H1 (cell line): ENCODE measurements at regions not wholly inside any gene's neighbourhood (a gene's known extent, or its start where the extent isn't known, plus 50 kb on each side); places are given as distances from the start of the nearest gene placed in this dataset.

Source experiments
- CTCF ChIA-PET: fragments of 300-600 bp; sonication (Branson Sonifier 250); formaldehyde crosslinking; loops from one replicate; lab custom pipeline; 2021; ENCODE audit not compliant: partially characterized antibody; lab: Charles Lee
- POLR2A ChIA-PET: fragments of 300-600 bp; sonication (Branson Sonifier 250); formaldehyde crosslinking; loops from one replicate; lab custom pipeline; 2021; ENCODE audit warnings: inconsistent platforms; ENCODE audit not compliant: partially characterized antibody; lab: Charles Lee
- DNase-seq, 2 experiments: peaks; one replicate each; pipeline versions ENCODE4 v3.0.0 to v3.0.0-alpha.2; 2010 to 2022; ENCODE audit warnings: low spot score in 2 of 2, low read depth in 1 of 2, mixed read lengths in 1 of 2
- FAIRE-seq: peaks from 2 replicates; lab custom pipeline; 2011; peaks lifted over from hg19 to GRCh38; lab: Jason Lieb, UNC
- H2AFZ ChIP-seq: 2 replicates; pipeline ENCODE4 v1.8.1; 2012; ENCODE audit warnings: low read length, inconsistent platforms
- H2AK5ac ChIP-seq: 2 replicates; pipeline ENCODE4 v1.6.1; 2013; ENCODE audit warnings: low read depth, low read length
- H2BK120ac ChIP-seq: replicated peaks from 2 replicates; pipeline ENCODE3; 2013; ENCODE audit warnings: low read depth, low read length, inconsistent platforms
- H2BK12ac ChIP-seq: 2 replicates; pipeline ENCODE4 v1.6.1; 2013; ENCODE audit warnings: low read depth, low read length
- H2BK15ac ChIP-seq: 2 replicates; pipeline ENCODE4 v1.6.1; 2013; ENCODE audit warnings: low read length
- H2BK20ac ChIP-seq: 2 replicates; pipeline ENCODE4 v1.6.1; 2013; ENCODE audit warnings: low read length
- H2BK5ac ChIP-seq: 2 replicates; pipeline ENCODE4 v1.6.1; 2013; ENCODE audit warnings: low read depth, low read length
- H3K14ac ChIP-seq: 2 replicates; pipeline ENCODE4 v1.6.1; 2013; ENCODE audit warnings: inconsistent platforms; ENCODE audit not compliant: insufficient read length
- H3K18ac ChIP-seq: 2 replicates; pipeline ENCODE4 v1.6.1; 2013; ENCODE audit warnings: low read length; ENCODE audit errors: extremely low read depth
- H3K23ac ChIP-seq: 2 replicates; pipeline ENCODE4 v1.6.1; 2013; ENCODE audit warnings: inconsistent platforms; ENCODE audit not compliant: insufficient read length
- H3K23me2 ChIP-seq: 2 replicates; pipeline ENCODE4 v1.6.1; 2013; ENCODE audit warnings: low read depth, low read length
- H3K27ac ChIP-seq: 2 replicates; pipeline ENCODE4 v1.6.1; 2011; ENCODE audit warnings: low read depth, low read length, inconsistent platforms
- H3K27me3 ChIP-seq, 4 experiments: replicated peaks in 1 of 4; 1 replicate in 1 of 4; 2 replicates in 3 of 4; pipeline versions ENCODE4 v1.6.1 to v1.8.1; 2011 to 2013; ENCODE audit warnings: low read length in 3 of 4, mild to moderate bottlenecking in 3 of 4, inconsistent platforms in 2 of 4, mixed read lengths in 2 of 4, moderate library complexity in 1 of 4; ENCODE audit not compliant: control insufficient read depth in 3 of 4, insufficient read depth in 3 of 4; ENCODE audit errors: extremely low read depth in 1 of 4
- H3K36me3 ChIP-seq, 4 experiments: 2 replicates each; pipeline versions ENCODE4 v1.6.1 to v1.8.1; 2011 to 2013; ENCODE audit warnings: mild to moderate bottlenecking in 4 of 4, low read length in 3 of 4, moderate library complexity in 2 of 4, control low read depth in 1 of 4, inconsistent platforms in 1 of 4; ENCODE audit not compliant: insufficient read depth in 4 of 4, control insufficient read depth in 2 of 4
- H3K4ac ChIP-seq: replicated peaks from 2 replicates; pipeline ENCODE3; 2013; ENCODE audit warnings: low read length, low read depth, mixed read lengths, inconsistent platforms; ENCODE audit not compliant: insufficient read length
- H3K4me1 ChIP-seq, 4 experiments: replicated peaks in 1 of 4; 1 replicate in 1 of 4; 2 replicates in 3 of 4; pipeline versions ENCODE4 v1.6.1 to v1.8.1; 2011 to 2013; ENCODE audit warnings: low read length in 3 of 4, inconsistent platforms in 2 of 4, mixed read lengths in 1 of 4; ENCODE audit not compliant: insufficient read depth in 4 of 4, control insufficient read depth in 3 of 4
- H3K4me2 ChIP-seq, 2 experiments: 2 replicates each; pipeline versions ENCODE4 v1.6.1 to v1.8.1; 2011 to 2013; ENCODE audit warnings: low read depth in 2 of 2, low read length in 2 of 2, control low read depth in 1 of 2, inconsistent platforms in 1 of 2, mild to moderate bottlenecking in 1 of 2; ENCODE audit not compliant: insufficient read depth in 1 of 2
- H3K4me3 ChIP-seq, 4 experiments: fragments of 200-600, 300-600 bp in 1 of 4; sonication (generic), shearing (Covaris generic), sonication (Bioruptor Twin) in 1 of 4; 2 replicates each; pipeline versions ENCODE4 v1.5.1 to v1.8.1; 2011 to 2016; ENCODE audit warnings: low read length in 4 of 4, low read depth in 3 of 4, control low read depth in 2 of 4, inconsistent platforms in 2 of 4, mild to moderate bottlenecking in 2 of 4, mixed read lengths in 1 of 4, moderate library complexity in 1 of 4; ENCODE audit not compliant: insufficient read depth in 2 of 4; ENCODE audit errors: extremely low read depth in 1 of 4
- H3K56ac ChIP-seq: replicated peaks from 2 replicates; pipeline ENCODE3; 2013; ENCODE audit warnings: low read depth, mild to moderate bottlenecking, mixed read lengths, low read length, inconsistent platforms; ENCODE audit not compliant: insufficient read length
- H3K79me1 ChIP-seq: 2 replicates; pipeline ENCODE4 v1.6.1; 2013; ENCODE audit warnings: low read depth, low read length, control low read depth
- H3K79me2 ChIP-seq, 2 experiments: 2 replicates each; pipeline versions ENCODE4 v1.6.1 to v1.8.1; 2012 to 2013; ENCODE audit warnings: low read length in 2 of 2, mild to moderate bottlenecking in 2 of 2, inconsistent platforms in 1 of 2; ENCODE audit not compliant: insufficient read depth in 2 of 2, control insufficient read depth in 1 of 2
- H3K9ac ChIP-seq, 4 experiments: replicated peaks in 1 of 4; 1 replicate in 1 of 4; 2 replicates in 3 of 4; pipeline versions ENCODE4 v1.6.1 to v1.8.1; 2011 to 2013; ENCODE audit warnings: low read depth in 3 of 4, low read length in 3 of 4, control low read depth in 2 of 4, mild to moderate bottlenecking in 2 of 4, moderate library complexity in 2 of 4, inconsistent platforms in 1 of 4; ENCODE audit errors: extremely low read depth in 1 of 4
- H3K9me3 ChIP-seq, 2 experiments: 2 replicates each; pipeline versions ENCODE4 v1.6.1 to v1.8.1; 2012 to 2013; ENCODE audit warnings: mild to moderate bottlenecking in 2 of 2, moderate library complexity in 2 of 2, control low read depth in 1 of 2, inconsistent platforms in 1 of 2, low read depth in 1 of 2, low read length in 1 of 2, mixed read lengths in 1 of 2; ENCODE audit not compliant: insufficient read depth in 2 of 2
- H4K20me1 ChIP-seq, 2 experiments: replicated peaks in 1 of 2; 2 replicates each; pipeline versions ENCODE3 to v1.8.1; 2011 to 2013; ENCODE audit warnings: inconsistent platforms in 2 of 2, low read length in 2 of 2, mild to moderate bottlenecking in 1 of 2; ENCODE audit not compliant: insufficient read depth in 2 of 2, control insufficient read depth in 1 of 2
- H4K5ac ChIP-seq: 2 replicates; pipeline ENCODE4 v1.6.1; 2013; ENCODE audit warnings: low read length, low read depth, mixed read lengths, inconsistent platforms; ENCODE audit not compliant: insufficient read length
- H4K8ac ChIP-seq: 2 replicates; pipeline ENCODE4 v1.8.0; 2013; ENCODE audit warnings: mild to moderate bottlenecking, moderate library complexity, low read length, inconsistent platforms; ENCODE audit not compliant: insufficient read depth; ENCODE audit errors: extremely low read depth
- H4K91ac ChIP-seq: replicated peaks from 2 replicates; pipeline ENCODE3; 2013; ENCODE audit warnings: low read length, mixed read lengths, inconsistent platforms; ENCODE audit not compliant: insufficient read length
- ASH2L ChIP-seq: fragments of 200-600, 300-600 bp; sonication (generic); IDR thresholded peaks from one replicate; pipeline ENCODE4 v1.7.1; 2017; ENCODE audit warnings: low read length
- BRCA1 ChIP-seq: IDR thresholded peaks from 2 replicates; pipeline ENCODE4 v1.6.1; 2012; ENCODE audit warnings: low read depth, low read length, improper control_type of control experiment
- CEBPB ChIP-seq: IDR thresholded peaks from 2 replicates; pipeline ENCODE4 v1.6.1; 2012; ENCODE audit warnings: low read depth, low read length
- RNF2 ChIP-seq: fragments of 200-900, 300-1000 bp; sonication (generic); IDR thresholded peaks from 2 replicates; pipeline ENCODE4 v1.7.1; 2016; ENCODE audit warnings: borderline replicate concordance, low read depth, mild to moderate bottlenecking, antibody characterized with exemption, low read length; ENCODE audit not compliant: poor library complexity, severe bottlenecking; ENCODE audit errors: missing control alignments
- SAP30 ChIP-seq: fragments of 300-600 bp; sonication (generic); IDR thresholded peaks from 2 replicates; pipeline ENCODE4 v1.7.1; 2012; ENCODE audit warnings: low read length, moderate library complexity, mild to moderate bottlenecking, inconsistent platforms; ENCODE audit not compliant: insufficient read depth, insufficient replicate concordance
- SIX5 ChIP-seq: IDR thresholded peaks from 2 replicates; pipeline ENCODE4 v1.6.1; 2011; ENCODE audit warnings: mild to moderate bottlenecking, low read depth, low read length
- SP2 ChIP-seq: IDR thresholded peaks from 2 replicates; pipeline ENCODE4 v1.6.1; 2012; ENCODE audit warnings: mild to moderate bottlenecking, low read length, inconsistent platforms
- TCF12 ChIP-seq: IDR thresholded peaks from 2 replicates; pipeline ENCODE4 v1.6.1; 2011; ENCODE audit warnings: low read depth, mild to moderate bottlenecking, low read length
- WGBS, 2 experiments: shearing (Covaris generic) in 1 of 2; methylation state at CpG; one replicate each; pipeline versions ENCODE4 v1.1.6 to v1.1.7; 2013 to 2015; ENCODE audit warnings: low lambda C conversion rate in 2 of 2, mixed read lengths in 2 of 2, inconsistent platforms in 1 of 2, low coverage in 1 of 2, missing lambda C conversion rate in 1 of 2; ENCODE audit not compliant: insufficient replicate concordance in 2 of 2, insufficient coverage in 1 of 2, insufficient read length in 1 of 2; ENCODE audit errors: extremely low coverage in 1 of 2, missing lambda C conversion rate in 1 of 2; 5-methylcytosine and 5-hydroxymethylcytosine counted together

- CTCF ChIA-PET, result interaction anchor here (0.9 to 1.1 kb wide), 3 partner anchors 157 to 166 kb away, joined by 3 to 4 read pairs (median 3); no protein-coding TSS in a partner anchor
- H3K4me1 ChIP-seq, result peaks cover 3 to 21% (median 13%) of the 10 kb centered on the region in 4 experiments
- WGBS, 2 experiments, result 82% methylated on average over 5 of the region's 6 CpGs; no CpG with 5 or more reads in 1 of the 2 experiments
These were observed 195.2 kb upstream of the POU3F1 start for GRCh38 chr1:38241594-38242334.

More at GRCh38 chr1:38241594-38242334, 195.2 kb upstream of the POU3F1 start:
- DNase-seq, result no peak
- Histone ChIP-seq H3K4me3 (no peak overlapping the region), H2BK5ac (no peak overlapping the region), H3K18ac (no peak overlapping the region), H4K91ac (no peak overlapping the region), H4K8ac (no peak overlapping the region; the same call in 1 of the 2 replicates), H3K27ac (no peak overlapping the region), H3K9ac (no peak overlapping the region), H4K20me1 (no peaks in the 10 kb centered on the region), H3K36me3 (no peaks in the 10 kb centered on the region), H2AK5ac (no peak overlapping the region), H2BK20ac (peak overlapping the region; percentile 92; the same call in 1 of the 2 replicates), H3K79me1 (no peaks in the 10 kb centered on the region), H3K27me3 (no peaks in the 10 kb centered on the region; a peak in 2 of 7 replicates), H2BK15ac (no peak overlapping the region), H3K79me2 (no peaks in the 10 kb centered on the region), H3K4me2 (no peak overlapping the region), H3K23ac (no peak overlapping the region), H3K14ac (no peak overlapping the region), H3K9me3 (no peaks in the 10 kb centered on the region), H3K23me2 (peaks cover 2% of the 10 kb centered on the region; the same call in 1 of the 2 replicates), H4K5ac (no peak overlapping the region), H2BK12ac (no peak overlapping the region), H3K56ac (no peak overlapping the region), H2AFZ (no peak overlapping the region), H2BK120ac (no peak overlapping the region), H3K4ac (no peak overlapping the region)
- POLR2A ChIA-PET, result no interaction called here
- no peak for FAIRE-seq
- TF ChIP-seq SAP30, result no peak
- no peak for TF ChIP-seq TCF12
- no peak for TF ChIP-seq ASH2L
- TF ChIP-seq BRCA1, result no peak
- no peak for TF ChIP-seq CEBPB
- TF ChIP-seq RNF2, result no peak
- TF ChIP-seq SP2, result no peak
- TF ChIP-seq SIX5, result no peak
